Body of pancreas (tissue), 4 donors: ENCODE measurements at regions not wholly inside any gene's neighbourhood (a gene's known extent, or its start where the extent isn't known, plus 50 kb on each side); places are given as distances from the start of the nearest gene placed in this dataset.

Source experiments
- ATAC-seq: fragments of 150-250 bp; one replicate; pipeline ENCODE4 v1.9.1; 2016
- DNase-seq, 4 donors: peaks; one replicate each; pipeline ENCODE4 v3.0.0-alpha.2; 2019
- H3K27ac ChIP-seq, 4 donors: fragments of 200-600 bp; sonication (generic); 1 replicate in 3 of 4; 2 replicates in 1 of 4; pipeline versions ENCODE4 v1.5.1 to v1.6.1; 2016 to 2019; ENCODE audit warnings: mild to moderate bottlenecking in 1 of 4, mixed read lengths in 1 of 4, moderate library complexity in 1 of 4
- H3K27me3 ChIP-seq, 2 donors: fragments of 200-600 bp; sonication (generic); one replicate each; pipeline ENCODE4 v1.6.0; 2016; ENCODE audit warnings: mild to moderate bottlenecking in 1 of 2
- H3K36me3 ChIP-seq, 2 donors: fragments of 200-600 bp; sonication (generic); replicated peaks in 1 of 2; 2 replicates each; pipeline ENCODE4 v1.5.1; 2016; ENCODE audit warnings: low read depth in 2 of 2; ENCODE audit not compliant: insufficient read depth in 1 of 2
- H3K4me1 ChIP-seq: fragments of 200-600 bp; sonication (generic); one replicate; pipeline ENCODE4 v1.6.0; 2016
- H3K4me3 ChIP-seq, 2 donors: fragments of 200-600 bp; sonication (generic); 1 replicate in 1 of 2; 2 replicates in 1 of 2; pipeline ENCODE4 v1.5.1; 2016 to 2019
- H3K9me3 ChIP-seq, 3 donors: fragments of 200-600 bp; sonication (generic); 1 replicate in 2 of 3; 2 replicates in 1 of 3; pipeline ENCODE4 v1.5.1; 2016
- CTCF ChIP-seq, 7 experiments: fragments of 450-650 bp in 4 of 7; fragments of 200-600 bp in 3 of 7; sonication (generic) in 3 of 7; IDR thresholded peaks; one replicate each; pipeline ENCODE4 v1.5.1; 2016 to 2019; ENCODE audit warnings: antibody characterized with exemption in 7 of 7
- POLR2A ChIP-seq, 3 donors: fragments of 450-650 bp; IDR thresholded peaks; one replicate each; pipeline ENCODE4 v1.6.1; 2016; ENCODE audit warnings: antibody characterized with exemption in 3 of 3, mild to moderate bottlenecking in 2 of 3
- WGBS, 2 donors: methylation state at CpG; one replicate each; pipeline ENCODE4 v1.1.5; 2017; 5-methylcytosine and 5-hydroxymethylcytosine counted together
- intact Hi-C: fragments of 100-400 bp; cut with DNase I; formaldehyde crosslinking; loops from one replicate; pipeline ENCODE4 v1.15.1; 2023

- H3K4me1 ChIP-seq: peaks cover 5% of the 10 kb centered on the region
- H3K4me3 ChIP-seq: no peak overlapping the region
- intact Hi-C loops: no loop called here
- H3K27me3 ChIP-seq: no peaks in the 10 kb centered on the region
- 81 to 90% methylated on average over 6 of the region's 6 CpGs for WGBS, 2 donors
- H3K27ac ChIP-seq: no peak overlapping the region
- H3K36me3 ChIP-seq: no peaks in the 10 kb centered on the region
- ATAC-seq: no peak
- H3K9me3 ChIP-seq: no peaks in the 10 kb centered on the region
- TF ChIP-seq CTCF (IDR thresholded peaks at IDR 0.05): no peak
- TF ChIP-seq POLR2A (IDR thresholded peaks at IDR 0.05): no peak
- no peak for DNase-seq
These were observed 173.6 kb upstream of the PFN2 start for GRCh38 chr3:150144191-150144708.

DNA sequence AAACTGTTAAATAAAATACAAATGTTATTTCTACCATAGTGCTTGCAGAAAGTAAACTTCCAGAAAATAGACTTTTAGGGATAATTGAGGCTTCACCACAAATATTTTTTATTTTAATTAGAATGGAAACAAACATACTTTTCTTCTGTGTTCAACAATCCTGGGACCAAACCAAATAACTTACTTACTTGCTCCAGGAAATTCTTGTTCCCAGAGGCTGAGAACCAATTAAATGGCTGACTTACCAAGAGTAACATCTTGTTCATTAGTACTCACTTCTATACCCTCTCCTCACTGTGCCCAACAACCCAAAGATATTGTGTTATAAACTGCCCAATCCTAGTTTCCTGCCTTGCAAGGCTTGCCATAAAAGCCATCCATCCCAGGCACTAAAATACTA lies 172.2 kb upstream of the PFN2 start:
- no peaks in the 10 kb centered on the region for H3K27me3 ChIP-seq
- no peak for ATAC-seq

GRCh38 chr3:150141790-150142326 lies 171.2 kb upstream of the PFN2 start:
- no peak for TF ChIP-seq POLR2A (IDR thresholded peaks at IDR 0.05)
- no peak for TF ChIP-seq CTCF (IDR thresholded peaks at IDR 0.05)
- H3K4me3 ChIP-seq: no peak overlapping the region
- no peaks in the 10 kb centered on the region for H3K36me3 ChIP-seq
- WGBS, 2 donors: 21 to 29% methylated on average over 3 of the region's 3 CpGs
- peaks cover 5% of the 10 kb centered on the region for H3K4me1 ChIP-seq
- peak; percentile 35 for ATAC-seq
- no peak for DNase-seq
- H3K9me3 ChIP-seq: no peaks in the 10 kb centered on the region
- no peaks in the 10 kb centered on the region for H3K27me3 ChIP-seq
- H3K27ac ChIP-seq: no peak overlapping the region
- intact Hi-C loops: no loop called here

More for the DNA sequence above, 172.2 kb upstream of the PFN2 start:
- Histone ChIP-seq H3K4me3 (no peak overlapping the region), H3K9me3 (no peaks in the 10 kb centered on the region), H3K36me3 (no peaks in the 10 kb centered on the region), H3K27ac (no peak overlapping the region), H3K4me1 (peaks cover 5% of the 10 kb centered on the region)
- intact Hi-C loops: no loop called here
- TF ChIP-seq CTCF (IDR thresholded peaks at IDR 0.05) (no peak), POLR2A (IDR thresholded peaks at IDR 0.05) (no peak)
- no peak for DNase-seq

- TF ChIP-seq CTCF (IDR thresholded peaks at IDR 0.05): no peak
- TF ChIP-seq POLR2A (IDR thresholded peaks at IDR 0.05): no peak
- no peak overlapping the region for H3K27ac ChIP-seq
- 79 to 83% methylated on average over 14 of the region's 14 CpGs for WGBS, 2 donors
- H3K27me3 ChIP-seq: no peaks in the 10 kb centered on the region
- no peaks in the 10 kb centered on the region for H3K36me3 ChIP-seq
- intact Hi-C loops: no loop called here
- no peaks in the 10 kb centered on the region for H3K9me3 ChIP-seq
- H3K4me1 ChIP-seq: peaks cover 5% of the 10 kb centered on the region
- DNase-seq: peak; percentile 35 to 55 (median 44)
- peak; percentile 64 for ATAC-seq
- no peak overlapping the region for H3K4me3 ChIP-seq
These were observed 170.1 kb upstream of the PFN2 start for GRCh38 chr3:150140614-150141321.

GRCh38 chr3:150138824-150139223 lies 168.1 kb upstream of the PFN2 start:
- Histone ChIP-seq H3K36me3 (no peaks in the 10 kb centered on the region), H3K27me3 (no peaks in the 10 kb centered on the region), H3K9me3 (no peaks in the 10 kb centered on the region), H3K4me1 (peaks cover 5% of the 10 kb centered on the region), H3K4me3 (no peak overlapping the region), H3K27ac (no peak overlapping the region)
- no peak for ATAC-seq
- WGBS, 2 donors: 76 to 89% methylated on average over 3 of the region's 3 CpGs
- TF ChIP-seq POLR2A (IDR thresholded peaks at IDR 0.05) (no peak), CTCF (IDR thresholded peaks at IDR 0.05) (no peak)
- no peak for DNase-seq
- intact Hi-C loops: no loop called here
